ENCODE measurements at regions not wholly inside any gene's neighbourhood (a gene's known extent, or its start where the extent isn't known, plus 50 kb on each side); places are given as distances from the start of the nearest gene placed in this dataset.

GRCh38 chr7:110375068-110375467 lies 715.9 kb upstream of the LRRN3 start:
- TF ChIP-seq CTCF (IDR thresholded peaks at IDR 0.05; ENCODE audit: low read length) (no peak), EZH2 (IDR thresholded peaks at IDR 0.05; ENCODE audit: borderline replicate concordance, low read length) (no peak)
